SK-N-MC (cell line): ENCODE measurements at regions not wholly inside any gene's neighbourhood (a gene's known extent, or its start where the extent isn't known, plus 50 kb on each side); places are given as distances from the start of the nearest gene placed in this dataset.

Experiments
- EZH2 ChIP-seq: fragments of 200-600 bp; sonication (generic); IDR thresholded peaks from one replicate; pipeline ENCODE4 v1.6.1; 2017; ENCODE audit warnings: antibody characterized with exemption
- POLR2AphosphoS5 ChIP-seq: IDR thresholded peaks from 2 replicates; pipeline ENCODE4 v1.6.1; 2012; ENCODE audit warnings: mild to moderate bottlenecking, low read depth, low read length, borderline replicate concordance

DNA sequence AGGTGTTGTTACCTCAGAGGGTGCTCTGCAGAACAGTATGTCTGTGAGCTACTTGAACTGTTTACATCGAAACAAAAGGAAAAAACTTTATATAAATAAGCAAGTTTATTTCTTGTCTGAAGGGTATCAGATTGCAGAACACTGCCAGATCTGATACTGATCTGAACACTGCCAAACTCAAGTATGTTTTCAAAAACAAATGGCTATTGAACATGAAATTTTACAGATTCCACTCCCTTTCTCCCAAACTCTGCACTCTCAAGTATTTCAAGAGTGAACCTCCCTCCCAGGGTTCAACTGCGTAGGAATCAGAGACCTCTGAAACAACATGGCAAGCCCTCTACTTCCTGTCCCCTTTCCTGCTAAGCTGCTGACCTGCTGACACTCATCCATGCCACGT lies 216.6 kb downstream of the ZNF33B start:
- TF ChIP-seq POLR2AphosphoS5 (no peak), EZH2 (no peak)
